ENCODE measurements at regions not wholly inside any gene's neighbourhood (a gene's known extent, or its start where the extent isn't known, plus 50 kb on each side); places are given as distances from the start of the nearest gene placed in this dataset.

DNA sequence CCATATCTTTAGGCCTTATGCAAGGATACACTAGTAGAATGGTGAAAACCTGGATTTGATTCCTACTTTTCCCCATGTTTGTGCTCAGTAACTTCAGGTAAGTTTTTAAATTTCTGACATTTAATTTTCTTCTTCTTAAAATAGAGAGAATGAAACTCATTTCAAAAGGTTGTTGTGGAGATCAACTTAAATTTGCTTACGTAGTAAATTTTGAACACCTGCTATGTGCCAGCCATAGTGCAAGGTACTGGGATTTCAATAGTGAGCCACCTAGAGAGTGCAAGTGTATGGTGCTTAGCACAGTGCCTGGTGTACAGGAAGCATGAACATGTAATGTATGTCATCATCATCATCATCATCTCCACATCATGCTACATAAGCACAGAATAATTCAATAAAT, 73.6 kb upstream of the SMIM36 start:
- TF ChIP-seq BHLHE40 (IDR thresholded peaks at IDR 0.05; ENCODE audit: borderline replicate concordance) (no peak), NFRKB (IDR thresholded peaks at IDR 0.05) (no peak), FOXA1 (IDR thresholded peaks at IDR 0.05) (no peak), SUZ12 (IDR thresholded peaks at IDR 0.05) (no peak), L3MBTL2 (conservative IDR thresholded peaks at IDR 0.05) (no peak), SP1 (IDR thresholded peaks at IDR 0.05) (no peak), FOXM1 (IDR thresholded peaks at IDR 0.05; ENCODE audit: borderline replicate concordance) (no peak), HDGF (IDR thresholded peaks at IDR 0.05; ENCODE audit: borderline replicate concordance) (no peak)
